Stimulated activated memory B cell treated with anti-CD40 and anti-IgM and Interleukin-4, amounts not matched to agents 10 μg/mL and 1 μg/mL and 100 μg/mL, for 72 hours (primary cell): ENCODE measurements at regions not wholly inside any gene's neighbourhood (a gene's known extent, or its start where the extent isn't known, plus 50 kb on each side); places are given as distances from the start of the nearest gene placed in this dataset.
"Not testable (repeated sequence)": the region's sequence is repeated elsewhere in the genome, so short reads cannot be mapped to it uniquely, and the experiment has no call there.

Source experiments
- ATAC-seq: fragments of 150-1000 bp; cut with Tn5 transposase; 2 replicates; pipeline ENCODE4 v1.10.0; 2021
- H3K27ac Mint-ChIP-seq: one replicate; pipeline ENCODE4 v1.8.0; 2022; ENCODE audit warnings: mild to moderate bottlenecking, mixed read lengths
- H3K27me3 Mint-ChIP-seq: one replicate; pipeline ENCODE4 v1.8.0; 2022; ENCODE audit warnings: mixed read lengths
- H3K36me3 Mint-ChIP-seq: one replicate; pipeline ENCODE4 v1.8.0; 2022; ENCODE audit warnings: mixed read lengths
- H3K4me1 Mint-ChIP-seq: one replicate; pipeline ENCODE4 v1.8.0; 2022; ENCODE audit warnings: mixed read lengths
- H3K4me3 Mint-ChIP-seq: one replicate; pipeline ENCODE4 v1.8.0; 2022; ENCODE audit warnings: mild to moderate bottlenecking, moderate library complexity, mixed read lengths
- H3K9me3 Mint-ChIP-seq: one replicate; pipeline ENCODE4 v1.8.0; 2022; ENCODE audit warnings: mixed read lengths

- no peak for ATAC-seq
- Mint-ChIP-seq H3K27ac (no peak overlapping the region), H3K4me3 (no peak overlapping the region), H3K9me3 (peaks cover 56% of the 10 kb centered on the region), H3K36me3 (peaks cover 8% of the 10 kb centered on the region), H3K27me3 (no peaks in the 10 kb centered on the region), H3K4me1 (no peaks in the 10 kb centered on the region)
Measured at GRCh38 chrY:26638063-26638462, 1016.1 kb downstream of the CDY1 start.

GRCh38 chrY:26645856-26646255 lies 1023.9 kb downstream of the CDY1 start:
- H3K27me3 Mint-ChIP-seq, H3K4me3 Mint-ChIP-seq, ATAC-seq, H3K27ac Mint-ChIP-seq, H3K4me1 Mint-ChIP-seq, H3K36me3 Mint-ChIP-seq: not testable (repeated sequence)
- peaks cover 42% of the 10 kb centered on the region for H3K9me3 Mint-ChIP-seq

- not testable (repeated sequence) for H3K27ac Mint-ChIP-seq, ATAC-seq, H3K27me3 Mint-ChIP-seq, H3K4me1 Mint-ChIP-seq, H3K4me3 Mint-ChIP-seq
- peaks cover 12% of the 10 kb centered on the region for H3K36me3 Mint-ChIP-seq
- H3K9me3 Mint-ChIP-seq = peaks cover 42% of the 10 kb centered on the region
Measured at GRCh38 chrY:26648240-26648639, 1026.3 kb downstream of the CDY1 start.

- not testable (repeated sequence) for H3K4me3 Mint-ChIP-seq, H3K27me3 Mint-ChIP-seq, H3K36me3 Mint-ChIP-seq, H3K27ac Mint-ChIP-seq, ATAC-seq, H3K4me1 Mint-ChIP-seq
- H3K9me3 Mint-ChIP-seq = peaks cover 59% of the 10 kb centered on the region
Measured at GRCh38 chrY:26664245-26664644, 1042.3 kb downstream of the CDY1 start.

- ATAC-seq, H3K4me1 Mint-ChIP-seq, H3K27ac Mint-ChIP-seq, H3K27me3 Mint-ChIP-seq, H3K4me3 Mint-ChIP-seq: not testable (repeated sequence)
- peaks cover 18% of the 10 kb centered on the region for H3K36me3 Mint-ChIP-seq
- peaks cover 63% of the 10 kb centered on the region for H3K9me3 Mint-ChIP-seq
Measured at GRCh38 chrY:26666691-26667090, 1044.8 kb downstream of the CDY1 start.

- not testable (repeated sequence) for H3K4me1 Mint-ChIP-seq, H3K4me3 Mint-ChIP-seq, H3K27me3 Mint-ChIP-seq, ATAC-seq, H3K27ac Mint-ChIP-seq
- peaks cover 18% of the 10 kb centered on the region for H3K36me3 Mint-ChIP-seq
- peaks cover 42% of the 10 kb centered on the region for H3K9me3 Mint-ChIP-seq
Measured at GRCh38 chrY:26669243-26669642, 1047.3 kb downstream of the CDY1 start.

GRCh38 chrY:26670360-26670871 lies 1048.5 kb downstream of the CDY1 start:
- not testable (repeated sequence) for H3K4me1 Mint-ChIP-seq, H3K27ac Mint-ChIP-seq, H3K27me3 Mint-ChIP-seq, H3K4me3 Mint-ChIP-seq
- Mint-ChIP-seq H3K36me3 (peaks cover 18% of the 10 kb centered on the region), H3K9me3 (peaks cover 30% of the 10 kb centered on the region)
- ATAC-seq = peak; percentile 71

- H3K27me3 Mint-ChIP-seq, H3K4me3 Mint-ChIP-seq, H3K27ac Mint-ChIP-seq, H3K4me1 Mint-ChIP-seq: not testable (repeated sequence)
- Mint-ChIP-seq H3K36me3 (peaks cover 18% of the 10 kb centered on the region), H3K9me3 (peaks cover 30% of the 10 kb centered on the region)
- ATAC-seq = peak; percentile 85
Measured at GRCh38 chrY:26670881-26671879, 1049.3 kb downstream of the CDY1 start.
